OCI-LY1 (cell line): ENCODE measurements at regions not wholly inside any gene's neighbourhood (a gene's known extent, or its start where the extent isn't known, plus 50 kb on each side); places are given as distances from the start of the nearest gene placed in this dataset.

Experiments used
- H2AFZ ChIP-seq: fragments of 200-600 bp; sonication (generic), shearing (Covaris generic); 2 replicates; pipeline ENCODE4 v1.6.0; 2014; ENCODE audit warnings: antibody characterized with exemption, mild to moderate bottlenecking, low read length
- H3F3A ChIP-seq: fragments of 200-600 bp; sonication (generic), shearing (Covaris generic); 2 replicates; pipeline ENCODE4 v1.6.0; 2014; ENCODE audit warnings: mild to moderate bottlenecking, antibody characterized with exemption, low read length, moderate library complexity; ENCODE audit not compliant: insufficient read depth
- H3K27ac ChIP-seq: fragments of 200-600 bp; sonication (generic); 2 replicates; pipeline ENCODE4 v1.5.1; 2014; ENCODE audit warnings: low read length, mixed run types, mild to moderate bottlenecking, low read depth; ENCODE audit not compliant: poor library complexity, severe bottlenecking
- H3K27me3 ChIP-seq: fragments of 200-600 bp; sonication (generic); 2 replicates; pipeline ENCODE4 v1.6.0; 2014; ENCODE audit warnings: antibody characterized with exemption, mild to moderate bottlenecking, low read length, moderate library complexity; ENCODE audit not compliant: insufficient read depth
- H3K36me3 ChIP-seq: fragments of 200-600 bp; sonication (generic); 2 replicates; pipeline ENCODE4 v1.6.1; 2014; ENCODE audit warnings: mild to moderate bottlenecking, antibody characterized with exemption, low read length, moderate library complexity, mixed read lengths; ENCODE audit not compliant: insufficient read depth
- H3K4me1 ChIP-seq: fragments of 200-600 bp; sonication (generic); 2 replicates; pipeline ENCODE4 v1.5.1; 2014; ENCODE audit warnings: mild to moderate bottlenecking, low read length, moderate library complexity; ENCODE audit not compliant: insufficient read depth, severe bottlenecking
- H3K4me2 ChIP-seq: fragments of 200-600 bp; sonication (generic), shearing (Covaris generic); 2 replicates; pipeline ENCODE4 v1.6.1; 2014; ENCODE audit warnings: low read length
- H3K4me3 ChIP-seq: fragments of 200-600 bp; sonication (generic); 2 replicates; pipeline ENCODE4 v1.5.1; 2014; ENCODE audit warnings: low read length, low read depth, mild to moderate bottlenecking, mixed read lengths; ENCODE audit not compliant: poor library complexity, severe bottlenecking
- H3K79me2 ChIP-seq: fragments of 200-600 bp; shearing (Covaris generic); 2 replicates; pipeline ENCODE4 v1.6.1; 2016; ENCODE audit warnings: mixed run types, low read length, mixed read lengths; ENCODE audit not compliant: insufficient read depth
- H3K9ac ChIP-seq: fragments of 200-600 bp; sonication (generic), shearing (Covaris generic); 2 replicates; pipeline ENCODE4 v1.6.1; 2014; ENCODE audit warnings: mild to moderate bottlenecking, low read length, mixed read lengths
- H3K9me2 ChIP-seq: fragments of 200-600 bp; sonication (generic), shearing (Covaris generic); 2 replicates; pipeline ENCODE4 v1.6.1; 2014; ENCODE audit warnings: low read depth, mild to moderate bottlenecking, low read length, mixed read lengths
- H3K9me3 ChIP-seq: fragments of 200-600 bp; shearing (Covaris generic); 2 replicates; pipeline ENCODE4 v1.6.1; 2014; ENCODE audit warnings: low read length, mixed read lengths
- H4K20me1 ChIP-seq: fragments of 200-600 bp; sonication (generic), shearing (Covaris generic); 2 replicates; pipeline ENCODE4 v1.6.0; 2016; ENCODE audit warnings: mild to moderate bottlenecking, low read length; ENCODE audit not compliant: insufficient read depth
- CTCF ChIP-seq: fragments of 200-600 bp; sonication (generic), shearing (Covaris generic); IDR thresholded peaks from 2 replicates; pipeline ENCODE4 v1.5.1; 2017; ENCODE audit warnings: mild to moderate bottlenecking, antibody characterized with exemption, low read length, moderate library complexity, mixed read lengths
- EZH2 ChIP-seq: fragments of 200-600 bp; sonication (generic), shearing (Covaris generic); IDR thresholded peaks from 2 replicates; pipeline ENCODE4 v1.8.0; 2017; ENCODE audit warnings: borderline replicate concordance, mixed run types, mild to moderate bottlenecking, antibody characterized with exemption, low read length, moderate library complexity, mixed read lengths

GRCh38 chr3:34152656-34153055, 354.2 kb downstream of the PDCD6IP start:
- H3K9me2 ChIP-seq: no peaks in the 10 kb centered on the region
- H3K9ac ChIP-seq: no peak overlapping the region
- no peaks in the 10 kb centered on the region for H4K20me1 ChIP-seq
- no peak overlapping the region for H2AFZ ChIP-seq
- H3K4me1 ChIP-seq: no peaks in the 10 kb centered on the region
- H3K4me3 ChIP-seq: no peak overlapping the region
- no peaks in the 10 kb centered on the region for H3K27me3 ChIP-seq
- no peaks in the 10 kb centered on the region for H3K9me3 ChIP-seq
- H3K36me3 ChIP-seq: no peaks in the 10 kb centered on the region
- H3K79me2 ChIP-seq: no peaks in the 10 kb centered on the region
- no peaks in the 10 kb centered on the region for H3F3A ChIP-seq
- H3K27ac ChIP-seq: no peak overlapping the region
- TF ChIP-seq EZH2: no peak
- TF ChIP-seq CTCF: no peak
- no peak overlapping the region for H3K4me2 ChIP-seq

GRCh38 chr3:34155108-34155507, 356.7 kb downstream of the PDCD6IP start:
- Histone ChIP-seq H3K79me2 (no peaks in the 10 kb centered on the region), H3K36me3 (no peaks in the 10 kb centered on the region), H3K4me2 (no peak overlapping the region), H3K27me3 (no peaks in the 10 kb centered on the region), H3K4me1 (no peaks in the 10 kb centered on the region), H3K4me3 (no peak overlapping the region), H3K9me2 (no peaks in the 10 kb centered on the region), H3K27ac (no peak overlapping the region), H3K9ac (no peak overlapping the region), H2AFZ (no peak overlapping the region), H3K9me3 (no peaks in the 10 kb centered on the region), H3F3A (no peaks in the 10 kb centered on the region), H4K20me1 (no peaks in the 10 kb centered on the region)
- TF ChIP-seq EZH2 (no peak), CTCF (no peak)

GRCh38 chr3:34155666-34156065, 357.2 kb downstream of the PDCD6IP start:
- Histone ChIP-seq H3F3A (no peaks in the 10 kb centered on the region), H3K36me3 (no peaks in the 10 kb centered on the region), H3K9ac (no peak overlapping the region), H3K27ac (no peak overlapping the region), H3K9me2 (no peaks in the 10 kb centered on the region), H4K20me1 (no peaks in the 10 kb centered on the region), H3K4me2 (no peak overlapping the region), H3K27me3 (no peaks in the 10 kb centered on the region), H3K79me2 (no peaks in the 10 kb centered on the region), H3K4me1 (no peaks in the 10 kb centered on the region), H2AFZ (no peak overlapping the region), H3K4me3 (no peak overlapping the region), H3K9me3 (no peaks in the 10 kb centered on the region)
- no peak for TF ChIP-seq CTCF
- no peak for TF ChIP-seq EZH2
